ENCODE measurements at regions not wholly inside any gene's neighbourhood (a gene's known extent, or its start where the extent isn't known, plus 50 kb on each side); places are given as distances from the start of the nearest gene placed in this dataset.

DNA sequence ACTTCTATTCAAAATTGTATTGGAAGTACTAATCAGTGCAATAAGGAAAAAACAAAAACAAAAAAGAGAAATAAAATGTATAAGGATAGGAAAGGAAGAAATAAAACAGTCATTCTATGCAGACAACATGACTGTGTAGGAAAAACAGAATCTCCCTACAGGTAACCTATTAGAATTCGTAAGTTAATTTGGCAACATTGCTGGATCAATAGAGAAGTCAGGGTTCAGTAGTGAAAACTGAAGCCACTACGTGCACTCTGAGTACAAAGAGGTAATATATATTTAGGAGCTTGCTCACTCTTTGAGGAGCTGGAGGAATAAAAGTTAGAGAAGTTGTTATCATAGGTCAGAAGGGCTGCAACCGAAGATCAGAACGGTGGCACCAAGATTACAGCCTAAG lies 84.0 kb upstream of the BMAL1 start:
- TF ChIP-seq POLR2A (IDR thresholded peaks at IDR 0.05; ENCODE audit: low read depth, low read length) (no peak), TAF1 (IDR thresholded peaks at IDR 0.05; ENCODE audit: borderline replicate concordance, low read depth, low read length) (no peak), POLR2AphosphoS5 (IDR thresholded peaks at IDR 0.05; ENCODE audit: low read depth, low read length) (no peak)

Data from GM12892 (cell line).